Activated B cell treated with CpG ODN at 0.5 μM for 24 hours (primary cell): ENCODE measurements at regions not wholly inside any gene's neighbourhood (a gene's known extent, or its start where the extent isn't known, plus 50 kb on each side); places are given as distances from the start of the nearest gene placed in this dataset.

Experiments
- ATAC-seq: fragments of 200-7000 bp; cut with Tn5 transposase; one replicate; pipeline ENCODE4 v1.10.0; 2021; ENCODE audit warnings: low read depth, mild to moderate bottlenecking, moderate library complexity
- CTCF ChIA-PET: fragments of 350-600 bp; sonication (Branson Sonifier 250); formaldehyde crosslinking; loops from one replicate; lab custom pipeline; 2021; ENCODE audit warnings: antibody characterized with exemption; lab: Charles Lee
- POLR2A ChIA-PET: fragments of 350-600 bp; sonication (Branson Sonifier 250); formaldehyde crosslinking; loops from one replicate; lab custom pipeline; 2021; ENCODE audit warnings: antibody characterized with exemption; lab: Charles Lee
- DNase-seq: peaks from one replicate; pipeline ENCODE4 v3.0.0; 2022
- H3K27ac Mint-ChIP-seq: one replicate; pipeline ENCODE4 v1.8.0; 2020; ENCODE audit warnings: mixed read lengths
- H3K27me3 Mint-ChIP-seq: one replicate; pipeline ENCODE4 v1.8.0; 2021; ENCODE audit warnings: mixed read lengths
- H3K36me3 Mint-ChIP-seq: one replicate; pipeline ENCODE4 v1.8.0; 2021; ENCODE audit warnings: low read depth, mixed read lengths
- H3K4me1 Mint-ChIP-seq: one replicate; pipeline ENCODE4 v1.8.0; 2021; ENCODE audit warnings: mixed read lengths
- H3K4me3 Mint-ChIP-seq: one replicate; pipeline ENCODE4 v1.8.0; 2020; ENCODE audit warnings: mild to moderate bottlenecking, mixed read lengths
- H3K9me3 Mint-ChIP-seq: one replicate; pipeline ENCODE4 v1.8.0; 2020; ENCODE audit warnings: mixed read lengths
- CTCF ChIP-seq: fragments of 200-600 bp; IDR thresholded peaks from one replicate; pipeline ENCODE4 v1.8.0; 2022; ENCODE audit warnings: antibody characterized with exemption, mild to moderate bottlenecking
- intact Hi-C: fragments of 100-400 bp; cut with micrococcal nuclease; formaldehyde crosslinking; loops from one replicate; pipeline ENCODE4 v1.15.1; 2024

- no peaks in the 10 kb centered on the region for H3K27me3 Mint-ChIP-seq
- CTCF ChIA-PET, result no interaction called here
- intact Hi-C loops, result no loop called here
- DNase-seq (no peak), ATAC-seq (no peak)
- H3K27ac Mint-ChIP-seq, result no peak overlapping the region
- POLR2A ChIA-PET, result no interaction called here
- H3K36me3 Mint-ChIP-seq, result no peaks in the 10 kb centered on the region
- no peaks in the 10 kb centered on the region for H3K4me1 Mint-ChIP-seq
- H3K4me3 Mint-ChIP-seq, result no peak overlapping the region
- peaks cover 2% of the 10 kb centered on the region for H3K9me3 Mint-ChIP-seq
- TF ChIP-seq CTCF, result no peak
Observed at GRCh38 chr13:53612200-53612599, 583.6 kb downstream of the OLFM4 start.

GRCh38 chr13:53622456-53622855 lies 593.8 kb downstream of the OLFM4 start:
- POLR2A ChIA-PET, result no interaction called here
- Mint-ChIP-seq H3K9me3 (peaks cover 7% of the 10 kb centered on the region), H3K27me3 (no peaks in the 10 kb centered on the region), H3K36me3 (no peaks in the 10 kb centered on the region), H3K27ac (no peak overlapping the region), H3K4me3 (no peak overlapping the region), H3K4me1 (no peaks in the 10 kb centered on the region)
- TF ChIP-seq CTCF, result no peak
- intact Hi-C loops, result no loop called here
- CTCF ChIA-PET, result no interaction called here
- no peak for DNase-seq
- ATAC-seq, result no peak

GRCh38 chr13:53623146-53623545 lies 594.5 kb downstream of the OLFM4 start:
- POLR2A ChIA-PET, result no interaction called here

GRCh38 chr13:53631511-53631910 lies 602.9 kb downstream of the OLFM4 start:
- CTCF ChIA-PET, result no interaction called here
- Mint-ChIP-seq H3K4me1 (no peaks in the 10 kb centered on the region), H3K36me3 (no peaks in the 10 kb centered on the region), H3K27me3 (no peaks in the 10 kb centered on the region), H3K4me3 (no peak overlapping the region), H3K9me3 (peaks cover 4% of the 10 kb centered on the region), H3K27ac (no peak overlapping the region)
- intact Hi-C loops, result no loop called here
- ATAC-seq (no peak), DNase-seq (no peak)
- TF ChIP-seq CTCF, result no peak
- POLR2A ChIA-PET, result no interaction called here

More at GRCh38 chr13:53623146-53623545, 594.5 kb downstream of the OLFM4 start:
- TF ChIP-seq CTCF, result no peak
- intact Hi-C loops, result no loop called here
- Mint-ChIP-seq H3K27ac (no peak overlapping the region), H3K27me3 (no peaks in the 10 kb centered on the region), H3K4me3 (no peak overlapping the region), H3K9me3 (peaks cover 5% of the 10 kb centered on the region), H3K36me3 (no peaks in the 10 kb centered on the region), H3K4me1 (no peaks in the 10 kb centered on the region)
- CTCF ChIA-PET, result no interaction called here
- ATAC-seq (no peak), DNase-seq (no peak)

- DNase-seq, result no peak
- no peak overlapping the region for H3K27ac Mint-ChIP-seq
- no peaks in the 10 kb centered on the region for H3K27me3 Mint-ChIP-seq
- H3K36me3 Mint-ChIP-seq, result no peaks in the 10 kb centered on the region
- TF ChIP-seq CTCF, result no peak
- ATAC-seq, result no peak
- ChIA-PET CTCF (no interaction called here), POLR2A (no interaction called here)
- H3K4me1 Mint-ChIP-seq, result no peaks in the 10 kb centered on the region
- intact Hi-C loops, result no loop called here
- no peak overlapping the region for H3K4me3 Mint-ChIP-seq
- H3K9me3 Mint-ChIP-seq, result peaks cover 2% of the 10 kb centered on the region
Observed at GRCh38 chr13:53638040-53638439, 609.4 kb downstream of the OLFM4 start.
